NCI-H345 (cell line): ENCODE measurements at regions not wholly inside any gene's neighbourhood (a gene's known extent, or its start where the extent isn't known, plus 50 kb on each side); places are given as distances from the start of the nearest gene placed in this dataset.
"Not testable (repeated sequence)": the region's sequence is repeated elsewhere in the genome, so short reads cannot be mapped to it uniquely, and the experiment has no call there.

Source experiments
- DNase-seq: peaks from one replicate; lab custom pipeline; 2025; lab: John Stamatoyannopoulos, UW

- no peak for DNase-seq
Observed at GRCh38 chr5:67639976-67640375, 443.4 kb upstream of the CD180 start.

- DNase-seq = no peak
Observed at GRCh38 chr5:67639313-67639712, 442.7 kb upstream of the CD180 start.

GRCh38 chr5:67636850-67637524, 440.4 kb upstream of the CD180 start:
- DNase-seq = no peak

- no peak for DNase-seq
Observed at GRCh38 chr5:67636091-67636490, 439.5 kb upstream of the CD180 start.

- not testable (repeated sequence) for DNase-seq
Observed at GRCh38 chr5:67627079-67627478, 430.5 kb upstream of the CD180 start.

GRCh38 chr5:67623078-67623477, 426.5 kb upstream of the CD180 start:
- DNase-seq = no peak

- no peak for DNase-seq
Observed at GRCh38 chr5:67620424-67621397, 424.1 kb upstream of the CD180 start.

- no peak for DNase-seq
Observed at GRCh38 chr5:67619636-67620035, 423.0 kb upstream of the CD180 start.

- no peak for DNase-seq
Observed at GRCh38 chr5:67619235-67619634, 422.6 kb upstream of the CD180 start.

GRCh38 chr5:67617051-67617450, 420.5 kb upstream of the CD180 start:
- DNase-seq = no peak

- no peak for DNase-seq
Observed at GRCh38 chr5:67612961-67613360, 416.4 kb upstream of the CD180 start.

- DNase-seq = no peak
Observed at GRCh38 chr5:67610186-67610912, 413.8 kb upstream of the CD180 start.

- no peak for DNase-seq
Observed at GRCh38 chr5:67607958-67608357, 411.4 kb upstream of the CD180 start.

- no peak for DNase-seq
Observed at GRCh38 chr5:67606586-67606947, 410.0 kb upstream of the CD180 start.

GRCh38 chr5:67605730-67606585, 409.4 kb upstream of the CD180 start:
- DNase-seq = no peak

GRCh38 chr5:67591491-67591890, 394.9 kb upstream of the CD180 start:
- no peak for DNase-seq

GRCh38 chr5:67588389-67588788, 391.8 kb upstream of the CD180 start:
- no peak for DNase-seq

GRCh38 chr5:67581203-67581602, 384.6 kb upstream of the CD180 start:
- DNase-seq = no peak

GRCh38 chr5:67578011-67578410, 381.4 kb upstream of the CD180 start:
- no peak for DNase-seq

- no peak for DNase-seq
Observed at GRCh38 chr5:67577424-67577823, 380.8 kb upstream of the CD180 start.

GRCh38 chr5:67576112-67576511, 379.5 kb upstream of the CD180 start:
- DNase-seq = no peak

- no peak for DNase-seq
Observed at GRCh38 chr5:67575087-67575486, 378.5 kb upstream of the CD180 start.
